ENCODE measurements at regions not wholly inside any gene's neighbourhood (a gene's known extent, or its start where the extent isn't known, plus 50 kb on each side); places are given as distances from the start of the nearest gene placed in this dataset.
A peak's percentile ranks its signal among the peaks of the same experiment; 100 is the strongest.

DNA sequence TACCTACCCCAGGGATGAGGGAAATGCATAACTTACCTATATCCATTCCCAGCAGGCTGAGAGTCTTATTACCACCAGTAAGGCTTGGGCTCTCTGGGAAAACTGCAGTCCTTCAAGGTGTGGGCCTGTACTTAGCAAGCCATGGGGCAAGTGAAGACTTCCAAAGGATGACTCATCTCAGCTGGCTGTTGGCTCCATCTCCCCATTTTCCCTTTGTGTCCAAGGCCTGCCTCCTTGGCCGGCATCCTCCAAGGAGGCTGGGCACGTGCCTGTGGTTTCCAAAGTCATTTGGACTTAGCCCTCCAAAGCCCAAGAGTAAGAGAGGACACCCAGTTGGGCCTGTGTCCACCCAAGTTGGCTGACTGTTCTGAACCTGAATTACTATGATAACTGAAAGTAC lies 89.8 kb downstream of the TMEM100 start:
- 100% methylated on average over 2 of the region's 2 CpGs for WGBS (ENCODE audit: insufficient coverage)
- Histone ChIP-seq H3K27ac (ENCODE audit: low read depth in 1 of 2, low read length in 2 of 2) (no peak overlapping the region), H3K9me3 (replicated peaks in 1 of 2; ENCODE audit: control insufficient read depth in 1 of 2, insufficient read depth in 1 of 2, low read length in 2 of 2) (peaks cover 0 to 2% of the 10 kb centered on the region in 2 donors), H2AFZ (ENCODE audit: insufficient read depth, low read depth, low read length, poor library complexity, severe bottlenecking) (no peak overlapping the region), H3K4me3 (replicated peaks in 1 of 3; ENCODE audit: low read depth in 2 of 3, low read length in 3 of 3) (no peak overlapping the region), H3K27me3 (ENCODE audit: control insufficient read depth in 2 of 2, insufficient read depth in 2 of 2, low read length in 2 of 2) (no peaks in the 10 kb centered on the region), H4K20me1 (ENCODE audit: insufficient read depth, low read length) (no peaks in the 10 kb centered on the region), H3K4me2 (replicated peaks; ENCODE audit: extremely low read depth, low read length, poor library complexity, severe bottlenecking) (no peak overlapping the region), H3K4me1 (ENCODE audit: control insufficient read depth in 1 of 2, insufficient read depth in 2 of 2, low read length in 2 of 2) (peaks cover 7 to 13% of the 10 kb centered on the region in 2 donors), H3K79me2 (ENCODE audit: insufficient read depth, low read length) (no peaks in the 10 kb centered on the region), H3K36me3 (replicated peaks in 1 of 2; ENCODE audit: control insufficient read depth in 1 of 2, insufficient read depth in 2 of 2, low read length in 2 of 2) (no peaks in the 10 kb centered on the region), H3K9ac (ENCODE audit: insufficient read depth, low read length, poor library complexity, severe bottlenecking) (no peak overlapping the region)
- Mint-ChIP-seq H3K9me3 (peaks cover 2 to 3% (median 2%) of the 10 kb centered on the region in 7 donors), H3K4me3 (no peak overlapping the region), H3K27me3 (ENCODE audit: low read depth in 3 of 3) (peaks cover 0 to 3% (median 3%) of the 10 kb centered on the region in 3 donors), H3K27ac (no peak overlapping the region), H3K4me1 (peaks cover 12% of the 10 kb centered on the region), H3K36me3 (no peaks in the 10 kb centered on the region)
- intact Hi-C loops (cut with micrococcal nuclease) = no loop called here
- TF ChIP-seq, protein P1, sequence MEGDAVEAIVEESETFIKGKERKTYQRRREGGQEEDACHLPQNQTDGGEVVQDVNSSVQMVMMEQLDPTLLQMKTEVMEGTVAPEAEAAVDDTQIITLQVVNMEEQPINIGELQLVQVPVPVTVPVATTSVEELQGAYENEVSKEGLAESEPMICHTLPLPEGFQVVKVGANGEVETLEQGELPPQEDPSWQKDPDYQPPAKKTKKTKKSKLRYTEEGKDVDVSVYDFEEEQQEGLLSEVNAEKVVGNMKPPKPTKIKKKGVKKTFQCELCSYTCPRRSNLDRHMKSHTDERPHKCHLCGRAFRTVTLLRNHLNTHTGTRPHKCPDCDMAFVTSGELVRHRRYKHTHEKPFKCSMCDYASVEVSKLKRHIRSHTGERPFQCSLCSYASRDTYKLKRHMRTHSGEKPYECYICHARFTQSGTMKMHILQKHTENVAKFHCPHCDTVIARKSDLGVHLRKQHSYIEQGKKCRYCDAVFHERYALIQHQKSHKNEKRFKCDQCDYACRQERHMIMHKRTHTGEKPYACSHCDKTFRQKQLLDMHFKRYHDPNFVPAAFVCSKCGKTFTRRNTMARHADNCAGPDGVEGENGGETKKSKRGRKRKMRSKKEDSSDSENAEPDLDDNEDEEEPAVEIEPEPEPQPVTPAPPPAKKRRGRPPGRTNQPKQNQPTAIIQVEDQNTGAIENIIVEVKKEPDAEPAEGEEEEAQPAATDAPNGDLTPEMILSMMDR (IDR thresholded peaks at IDR 0.05) = no peak
- no peak for DNase-seq

GRCh38 chr17:55632236-55632635 lies 90.4 kb downstream of the TMEM100 start:
- WGBS (ENCODE audit: insufficient coverage) = no CpG with 5 or more reads among the region's 2 CpGs
- Mint-ChIP-seq H3K27ac (peak overlapping the region in 1 of 7 donors; percentile 75), H3K36me3 (no peaks in the 10 kb centered on the region), H3K9me3 (peaks cover 4 to 9% (median 6%) of the 10 kb centered on the region in 7 donors), H3K4me3 (no peak overlapping the region), H3K4me1 (peaks cover 12% of the 10 kb centered on the region), H3K27me3 (ENCODE audit: low read depth in 3 of 3) (peaks cover 0 to 3% (median 3%) of the 10 kb centered on the region in 3 donors)
- no peaks in the 10 kb centered on the region for H3K79me2 ChIP-seq (ENCODE audit: insufficient read depth, low read length)
- H3K27ac ChIP-seq (ENCODE audit: low read depth in 1 of 2, low read length in 2 of 2) = no peak overlapping the region
- no peaks in the 10 kb centered on the region for H4K20me1 ChIP-seq (ENCODE audit: insufficient read depth, low read length)
- intact Hi-C loops (cut with micrococcal nuclease) = no loop called here
- DNase-seq = no peak
- H3K4me2 ChIP-seq (replicated peaks; ENCODE audit: extremely low read depth, low read length, poor library complexity, severe bottlenecking) = no peak overlapping the region
- no peak overlapping the region for H3K9ac ChIP-seq (ENCODE audit: insufficient read depth, low read length, poor library complexity, severe bottlenecking)
- peaks cover 0 to 7% of the 10 kb centered on the region in 2 donors for H3K9me3 ChIP-seq (replicated peaks in 1 of 2; ENCODE audit: control insufficient read depth in 1 of 2, insufficient read depth in 1 of 2, low read length in 2 of 2)
- TF ChIP-seq, protein P1 (IDR thresholded peaks at IDR 0.05) = no peak
- H2AFZ ChIP-seq (ENCODE audit: insufficient read depth, low read depth, low read length, poor library complexity, severe bottlenecking) = no peak overlapping the region
- no peak overlapping the region for H3K4me3 ChIP-seq (replicated peaks in 1 of 3; ENCODE audit: low read depth in 2 of 3, low read length in 3 of 3)
- no peaks in the 10 kb centered on the region for H3K27me3 ChIP-seq (ENCODE audit: control insufficient read depth in 2 of 2, insufficient read depth in 2 of 2, low read length in 2 of 2)
- no peaks in the 10 kb centered on the region for H3K36me3 ChIP-seq (replicated peaks in 1 of 2; ENCODE audit: control insufficient read depth in 1 of 2, insufficient read depth in 2 of 2, low read length in 2 of 2)
- peaks cover 7 to 13% of the 10 kb centered on the region in 2 donors for H3K4me1 ChIP-seq (ENCODE audit: control insufficient read depth in 1 of 2, insufficient read depth in 2 of 2, low read length in 2 of 2)
